Cardiac muscle cell (in vitro differentiated cells and primary cell): ENCODE measurements at regions not wholly inside any gene's neighbourhood (a gene's known extent, or its start where the extent isn't known, plus 50 kb on each side); places are given as distances from the start of the nearest gene placed in this dataset.

Experiments
- DNase-seq, 2 donors: peaks; one replicate each; pipeline versions ENCODE4 v3.0.0 to v3.0.0-alpha.2; 2010 to 2017; ENCODE audit warnings: low read depth in 1 of 2, low spot score in 1 of 2
- H3K27ac ChIP-seq: fragments of 200-600 bp; sonication (generic); 2 replicates; pipeline ENCODE4 v1.5.1; 2016
- H3K27me3 ChIP-seq: fragments of 200-600 bp; sonication (generic); 2 replicates; pipeline ENCODE4 v1.6.0; 2016; ENCODE audit warnings: control low read depth
- H3K36me3 ChIP-seq: fragments of 200-600 bp; sonication (generic); 2 replicates; pipeline ENCODE4 v1.5.1; 2016; ENCODE audit warnings: control low read depth
- H3K4me1 ChIP-seq: fragments of 200-600 bp; sonication (generic); 2 replicates; pipeline ENCODE4 v1.8.1; 2017; ENCODE audit warnings: low read depth, mild to moderate bottlenecking, mixed run types
- H3K4me3 ChIP-seq: fragments of 200-600 bp; sonication (generic); 2 replicates; pipeline ENCODE4 v1.5.1; 2016; ENCODE audit warnings: mild to moderate bottlenecking
- H3K9me3 ChIP-seq: fragments of 200-600 bp; sonication (generic); 2 replicates; pipeline ENCODE4 v1.5.1; 2017; ENCODE audit warnings: low read depth, mild to moderate bottlenecking, control low read depth
- CTCF ChIP-seq: IDR thresholded peaks from 2 replicates; pipeline ENCODE4 v1.5.1; 2012; ENCODE audit warnings: low read depth, mild to moderate bottlenecking, low read length

GRCh38 chr2:183798535-183798934 lies 674.3 kb downstream of the NUP35 start:
- DNase-seq, result no peak
- Histone ChIP-seq H3K9me3 (no peaks in the 10 kb centered on the region), H3K27ac (no peak overlapping the region), H3K36me3 (no peaks in the 10 kb centered on the region), H3K4me3 (no peak overlapping the region), H3K4me1 (no peaks in the 10 kb centered on the region), H3K27me3 (no peaks in the 10 kb centered on the region)
- TF ChIP-seq CTCF, result no peak

GRCh38 chr2:183799761-183800160 lies 675.5 kb downstream of the NUP35 start:
- H3K36me3 ChIP-seq, result no peaks in the 10 kb centered on the region
- no peak overlapping the region for H3K4me3 ChIP-seq
- no peak for TF ChIP-seq CTCF

GRCh38 chr2:183803596-183803995 lies 679.4 kb downstream of the NUP35 start:
- Histone ChIP-seq H3K36me3 (no peaks in the 10 kb centered on the region), H3K9me3 (no peaks in the 10 kb centered on the region), H3K4me1 (no peaks in the 10 kb centered on the region), H3K27ac (no peak overlapping the region), H3K27me3 (no peaks in the 10 kb centered on the region), H3K4me3 (no peak overlapping the region)
- no peak for DNase-seq
- TF ChIP-seq CTCF, result no peak

More at GRCh38 chr2:183799761-183800160, 675.5 kb downstream of the NUP35 start:
- no peaks in the 10 kb centered on the region for H3K27me3 ChIP-seq
- H3K9me3 ChIP-seq, result no peaks in the 10 kb centered on the region
- DNase-seq, result no peak
- H3K4me1 ChIP-seq, result no peaks in the 10 kb centered on the region
- H3K27ac ChIP-seq, result no peak overlapping the region

- no peak for TF ChIP-seq CTCF
Measured at GRCh38 chr2:183807870-183808269, 683.6 kb downstream of the NUP35 start.

GRCh38 chr2:183809404-183809803 lies 685.2 kb downstream of the NUP35 start:
- Histone ChIP-seq H3K9me3 (no peaks in the 10 kb centered on the region), H3K27ac (no peak overlapping the region), H3K4me1 (no peaks in the 10 kb centered on the region), H3K36me3 (no peaks in the 10 kb centered on the region), H3K4me3 (no peak overlapping the region), H3K27me3 (no peaks in the 10 kb centered on the region)
- no peak for TF ChIP-seq CTCF
- no peak for DNase-seq

More at GRCh38 chr2:183807870-183808269, 683.6 kb downstream of the NUP35 start:
- no peaks in the 10 kb centered on the region for H3K9me3 ChIP-seq
- no peak for DNase-seq
- no peaks in the 10 kb centered on the region for H3K27me3 ChIP-seq
- H3K4me3 ChIP-seq, result no peak overlapping the region
- no peaks in the 10 kb centered on the region for H3K4me1 ChIP-seq
- no peak overlapping the region for H3K27ac ChIP-seq
- no peaks in the 10 kb centered on the region for H3K36me3 ChIP-seq

GRCh38 chr2:183811281-183811680 lies 687.0 kb downstream of the NUP35 start:
- Histone ChIP-seq H3K4me3 (no peak overlapping the region), H3K27me3 (no peaks in the 10 kb centered on the region), H3K27ac (no peak overlapping the region), H3K4me1 (no peaks in the 10 kb centered on the region), H3K9me3 (no peaks in the 10 kb centered on the region), H3K36me3 (no peaks in the 10 kb centered on the region)
- DNase-seq, result no peak
- no peak for TF ChIP-seq CTCF
